ENCODE measurements at regions not wholly inside any gene's neighbourhood (a gene's known extent, or its start where the extent isn't known, plus 50 kb on each side); places are given as distances from the start of the nearest gene placed in this dataset.
"Not testable (repeated sequence)": the region's sequence is repeated elsewhere in the genome, so short reads cannot be mapped to it uniquely, and the experiment has no call there.

GRCh38 chrX:44061968-44062614 lies 88.9 kb upstream of the NDP start:
- no peaks in the 10 kb centered on the region for H3K4me1 Mint-ChIP-seq
- H3K4me3 Mint-ChIP-seq, result no peak overlapping the region
- H3K36me3 Mint-ChIP-seq (ENCODE audit: low read depth), result no peaks in the 10 kb centered on the region
- no peak for ATAC-seq (replicated peaks)
- H3K27ac Mint-ChIP-seq, result no peak overlapping the region
- no peaks in the 10 kb centered on the region for H3K9me3 Mint-ChIP-seq
- H3K27me3 Mint-ChIP-seq, result no peaks in the 10 kb centered on the region

DNA sequence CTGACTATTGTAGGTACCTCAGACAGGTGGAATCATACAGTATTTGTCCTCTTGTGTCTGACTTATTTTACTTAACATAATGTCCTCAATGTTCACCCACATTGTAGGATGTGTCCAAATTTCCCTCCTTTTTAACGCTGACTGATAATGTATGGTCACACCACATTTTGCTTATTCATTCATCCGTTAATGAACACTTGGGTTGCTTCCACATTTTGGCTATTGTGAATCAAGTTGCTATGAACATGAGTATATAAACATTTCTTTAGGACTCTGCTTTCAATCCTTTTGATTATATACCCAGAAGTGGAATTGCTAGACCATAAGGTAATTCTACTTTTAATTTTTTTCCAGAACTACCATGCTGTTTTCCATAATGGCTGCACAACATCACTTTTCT lies 87.0 kb upstream of the NDP start:
- Mint-ChIP-seq H3K27me3 (peaks cover 4% of the 10 kb centered on the region), H3K4me1 (peaks cover 6% of the 10 kb centered on the region), H3K36me3 (ENCODE audit: low read depth) (no peaks in the 10 kb centered on the region), H3K27ac (no peak overlapping the region), H3K9me3 (no peaks in the 10 kb centered on the region), H3K4me3 (no peak overlapping the region)
- ATAC-seq (replicated peaks), result no peak

DNA sequence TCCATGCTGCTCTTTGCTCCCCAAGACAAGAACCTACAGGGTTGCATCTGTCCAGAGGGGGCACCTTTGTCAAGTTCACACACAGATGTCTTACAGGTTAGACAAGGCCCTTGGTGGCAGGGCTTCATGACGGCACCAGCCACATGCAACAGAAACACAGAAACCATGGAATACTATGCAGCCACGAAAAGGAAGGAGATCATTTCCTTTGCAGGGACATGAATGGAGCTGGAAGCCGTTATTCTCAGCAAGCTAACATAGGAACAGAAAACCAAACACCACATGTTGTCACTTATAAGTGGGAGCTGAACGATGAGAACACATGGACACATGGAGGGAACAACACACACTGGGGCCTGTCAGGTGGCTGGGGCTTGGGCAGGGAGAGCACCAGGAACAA lies 85.1 kb upstream of the NDP start:
- Mint-ChIP-seq H3K4me3 (no peak overlapping the region), H3K27ac (no peak overlapping the region), H3K36me3 (ENCODE audit: low read depth) (no peaks in the 10 kb centered on the region), H3K9me3 (no peaks in the 10 kb centered on the region), H3K4me1 (peaks cover 13% of the 10 kb centered on the region), H3K27me3 (peaks cover 4% of the 10 kb centered on the region)
- ATAC-seq (replicated peaks), result no peak

DNA sequence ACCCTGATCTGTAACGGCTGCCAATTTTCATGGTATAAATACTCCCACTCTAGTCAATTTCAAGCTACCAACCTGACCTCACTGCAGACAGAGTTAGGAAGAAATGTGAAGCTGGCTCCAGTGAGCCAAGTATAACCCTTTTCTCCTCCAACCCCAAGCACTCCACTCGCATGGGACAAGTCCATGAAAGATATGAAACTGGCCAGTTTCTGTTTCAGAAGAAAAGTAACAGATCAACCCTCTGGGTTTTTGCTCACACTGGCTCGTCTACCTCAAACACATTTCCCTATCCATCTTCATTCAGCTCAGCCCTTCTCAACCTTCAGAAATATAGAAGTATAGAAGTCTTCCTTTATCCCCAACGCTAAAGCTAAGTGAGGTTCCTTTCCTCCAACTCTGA lies 82.4 kb upstream of the NDP start:
- Mint-ChIP-seq H3K27me3 (peaks cover 4% of the 10 kb centered on the region), H3K4me1 (peaks cover 13% of the 10 kb centered on the region), H3K36me3 (ENCODE audit: low read depth) (no peaks in the 10 kb centered on the region), H3K9me3 (no peaks in the 10 kb centered on the region), H3K27ac (peak overlapping the region; percentile 83), H3K4me3 (peak overlapping the region; percentile 69)
- peak; percentile 59 for ATAC-seq (replicated peaks)

DNA sequence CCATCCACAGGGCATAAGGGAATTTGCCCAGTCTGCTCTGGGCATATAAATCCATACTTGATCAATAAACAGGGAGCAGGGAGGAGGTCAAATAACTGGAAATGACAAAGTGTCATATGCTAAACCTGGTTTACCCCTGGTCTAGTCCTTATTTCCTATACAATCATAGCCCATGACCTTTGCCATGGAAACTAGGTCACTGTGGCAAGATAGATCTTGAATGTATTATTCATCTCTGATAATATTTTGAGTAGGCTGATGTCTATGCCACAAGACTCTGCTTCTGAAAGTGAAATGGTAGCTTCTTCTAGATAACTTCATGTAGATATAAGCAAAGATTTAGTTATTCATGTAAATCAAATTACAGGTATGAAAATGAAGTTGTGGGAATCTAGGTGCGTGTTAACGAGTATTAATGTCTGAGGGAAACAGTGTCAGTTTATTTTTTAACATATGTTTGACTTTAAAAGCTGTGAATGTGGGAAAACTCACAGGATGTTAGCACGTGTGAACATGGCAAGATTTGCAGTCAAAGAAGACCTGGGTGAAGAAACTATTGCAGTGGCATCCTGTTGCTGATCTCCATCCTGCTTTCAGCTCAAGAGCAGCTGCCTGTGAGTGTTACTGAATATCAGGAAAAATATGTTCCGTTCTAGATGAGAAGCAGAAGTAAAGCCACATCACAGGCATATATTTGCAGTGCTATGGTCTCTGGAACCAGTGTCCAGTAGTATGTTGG lies 81.8 kb upstream of the NDP start:
- Mint-ChIP-seq H3K4me1 (peaks cover 13% of the 10 kb centered on the region), H3K27ac (peak overlapping the region; percentile 83), H3K36me3 (ENCODE audit: low read depth) (no peaks in the 10 kb centered on the region), H3K27me3 (peaks cover 4% of the 10 kb centered on the region), H3K9me3 (no peaks in the 10 kb centered on the region), H3K4me3 (peak overlapping the region; percentile 69)
- peak; percentile 92 for ATAC-seq (replicated peaks)

DNA sequence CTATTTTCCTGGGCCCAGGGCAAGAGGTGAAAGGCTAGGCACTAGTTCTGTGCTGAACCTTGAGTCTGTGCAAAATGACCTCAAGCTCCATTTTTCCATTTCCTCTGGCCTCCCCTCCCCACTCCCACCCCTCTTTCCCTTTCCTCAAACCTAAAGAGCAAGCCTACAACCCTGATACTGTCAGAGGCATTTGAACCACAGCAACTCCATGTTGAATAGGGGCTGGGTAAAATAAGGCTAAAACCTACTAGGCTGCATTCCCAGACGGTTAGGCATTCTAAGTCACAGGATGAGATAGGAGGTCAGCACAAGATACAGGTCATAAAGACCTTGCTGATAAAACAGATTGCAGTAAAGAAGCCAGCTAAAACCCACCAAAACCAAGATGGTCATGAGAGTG lies 71.9 kb upstream of the NDP start:
- not testable (repeated sequence) for ATAC-seq (replicated peaks); H3K4me1 Mint-ChIP-seq; H3K27ac Mint-ChIP-seq; H3K4me3 Mint-ChIP-seq; H3K9me3 Mint-ChIP-seq; H3K36me3 Mint-ChIP-seq (ENCODE audit: low read depth); H3K27me3 Mint-ChIP-seq

DNA sequence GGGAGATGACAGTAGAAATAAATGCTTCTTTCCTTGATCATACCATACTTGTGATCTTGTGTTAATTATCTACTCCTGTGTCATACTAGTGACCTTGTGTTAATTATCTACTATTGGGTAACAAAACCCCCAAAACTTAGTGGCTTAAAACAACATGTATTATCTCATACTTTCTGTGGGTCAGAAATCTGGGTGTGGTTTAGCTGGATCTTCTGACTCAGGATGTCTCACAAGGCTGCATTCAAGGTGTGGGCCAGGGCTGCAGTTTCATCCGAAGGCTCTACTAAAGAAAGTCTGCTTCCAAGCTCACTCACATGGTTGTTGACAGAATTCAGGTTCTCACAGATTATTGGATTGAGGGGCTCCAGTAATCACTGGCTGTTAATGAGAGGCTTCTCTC lies 70.3 kb upstream of the NDP start:
- no peak overlapping the region for H3K4me3 Mint-ChIP-seq
- peak; percentile 91 for ATAC-seq (replicated peaks)
- no peaks in the 10 kb centered on the region for H3K9me3 Mint-ChIP-seq
- peak overlapping the region; percentile 50 for H3K27ac Mint-ChIP-seq
- H3K36me3 Mint-ChIP-seq (ENCODE audit: low read depth), result no peaks in the 10 kb centered on the region
- H3K4me1 Mint-ChIP-seq, result no peaks in the 10 kb centered on the region
- H3K27me3 Mint-ChIP-seq, result no peaks in the 10 kb centered on the region

DNA sequence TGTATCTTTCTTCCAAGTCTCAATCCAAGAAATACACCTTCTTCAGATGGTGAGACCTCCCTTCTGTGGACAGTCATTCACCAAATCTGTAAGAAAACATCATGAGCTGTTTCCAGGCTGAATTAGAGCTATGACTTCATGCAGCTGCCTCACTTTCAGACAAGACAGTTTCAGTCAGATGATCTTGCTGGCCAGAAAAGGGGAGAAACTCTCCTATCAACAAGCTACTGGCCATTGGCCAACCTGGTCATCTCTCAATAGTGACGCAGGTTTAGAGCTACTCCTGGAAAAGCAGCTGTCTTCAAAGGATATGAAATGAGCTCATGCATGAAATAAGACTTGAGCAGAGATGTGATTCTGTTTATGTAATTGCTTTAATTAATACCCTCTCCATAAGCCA lies 69.6 kb upstream of the NDP start:
- Mint-ChIP-seq H3K36me3 (ENCODE audit: low read depth) (no peaks in the 10 kb centered on the region), H3K27me3 (no peaks in the 10 kb centered on the region), H3K27ac (no peak overlapping the region), H3K9me3 (no peaks in the 10 kb centered on the region), H3K4me3 (no peak overlapping the region), H3K4me1 (no peaks in the 10 kb centered on the region)
- ATAC-seq (replicated peaks), result peak; percentile 68

DNA sequence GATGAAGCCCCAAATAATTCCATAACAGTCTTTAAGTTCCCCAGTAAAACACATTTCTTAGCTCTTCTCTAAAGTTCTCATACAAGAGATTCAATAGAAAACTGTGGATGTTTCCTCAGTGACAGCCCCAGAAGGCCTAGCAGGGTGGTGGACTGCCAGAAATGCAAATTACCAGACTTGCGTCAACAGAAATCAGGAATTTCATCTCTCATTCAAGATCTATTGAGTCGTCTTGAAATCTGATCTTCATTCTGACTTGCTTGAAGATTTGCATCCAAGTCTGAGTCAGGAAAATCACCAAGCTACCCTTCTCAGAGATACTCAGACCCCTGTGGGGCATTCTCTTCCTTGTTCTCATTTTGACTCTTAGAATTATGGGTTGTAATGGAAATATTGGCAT lies 68.9 kb upstream of the NDP start:
- Mint-ChIP-seq H3K36me3 (ENCODE audit: low read depth) (no peaks in the 10 kb centered on the region), H3K27me3 (no peaks in the 10 kb centered on the region), H3K4me1 (no peaks in the 10 kb centered on the region), H3K27ac (no peak overlapping the region), H3K4me3 (no peak overlapping the region), H3K9me3 (no peaks in the 10 kb centered on the region)
- ATAC-seq (replicated peaks), result no peak

- Mint-ChIP-seq H3K4me1 (no peaks in the 10 kb centered on the region), H3K4me3 (no peak overlapping the region), H3K27ac (no peak overlapping the region), H3K27me3 (no peaks in the 10 kb centered on the region), H3K9me3 (no peaks in the 10 kb centered on the region), H3K36me3 (ENCODE audit: low read depth) (no peaks in the 10 kb centered on the region)
- ATAC-seq (replicated peaks), result no peak
These were observed 67.2 kb upstream of the NDP start for GRCh38 chrX:44040406-44040805.

DNA sequence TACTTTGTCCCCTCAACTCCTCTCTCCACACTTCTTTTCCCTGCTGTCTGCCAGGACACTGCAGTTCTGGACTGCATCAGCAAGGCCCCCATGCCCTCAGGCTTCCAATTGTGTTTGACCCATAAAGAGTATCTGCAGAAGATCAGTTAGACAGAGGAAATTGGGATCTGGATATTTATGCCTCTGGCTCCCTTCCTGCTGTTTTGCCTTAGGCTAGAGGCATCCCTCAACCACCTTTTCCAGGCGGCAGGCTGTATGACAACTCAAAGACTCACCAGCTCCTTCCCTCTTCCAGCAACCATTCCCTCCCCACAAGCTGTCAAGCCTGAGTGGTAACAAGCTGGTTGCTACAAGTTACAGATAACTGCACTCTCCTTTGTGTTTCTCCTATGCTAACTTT lies 66.4 kb upstream of the NDP start:
- no peaks in the 10 kb centered on the region for H3K36me3 Mint-ChIP-seq (ENCODE audit: low read depth)
- no peaks in the 10 kb centered on the region for H3K9me3 Mint-ChIP-seq
- no peak overlapping the region for H3K27ac Mint-ChIP-seq
- no peak overlapping the region for H3K4me3 Mint-ChIP-seq
- no peaks in the 10 kb centered on the region for H3K4me1 Mint-ChIP-seq
- no peaks in the 10 kb centered on the region for H3K27me3 Mint-ChIP-seq
- no peak for ATAC-seq (replicated peaks)

DNA sequence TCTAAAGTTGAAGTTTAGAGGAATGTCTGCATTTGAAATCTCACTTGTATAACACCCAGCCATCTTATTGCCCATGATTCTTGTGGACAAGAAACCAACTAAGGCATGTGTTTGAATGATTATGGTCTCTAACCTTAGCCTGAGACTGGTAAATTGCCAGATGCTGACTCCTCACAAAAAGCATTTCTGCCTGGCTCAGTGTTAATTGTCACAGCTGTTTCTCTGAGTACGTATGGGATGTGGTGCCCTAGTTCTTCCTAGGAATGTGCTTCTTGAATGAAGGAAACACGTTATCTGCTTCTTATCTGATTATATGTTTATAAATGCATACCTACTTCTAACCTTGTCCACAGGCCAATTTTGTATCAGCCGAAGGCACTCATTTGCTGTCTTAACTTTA lies 63.1 kb upstream of the NDP start:
- Mint-ChIP-seq H3K36me3 (ENCODE audit: low read depth) (no peaks in the 10 kb centered on the region), H3K27ac (no peak overlapping the region), H3K27me3 (no peaks in the 10 kb centered on the region), H3K4me3 (no peak overlapping the region), H3K9me3 (no peaks in the 10 kb centered on the region), H3K4me1 (no peaks in the 10 kb centered on the region)
- ATAC-seq (replicated peaks), result no peak

GRCh38 chrX:44035571-44035970 lies 62.4 kb upstream of the NDP start:
- no peaks in the 10 kb centered on the region for H3K36me3 Mint-ChIP-seq (ENCODE audit: low read depth)
- no peak for ATAC-seq (replicated peaks)
- H3K4me3 Mint-ChIP-seq, result no peak overlapping the region
- H3K9me3 Mint-ChIP-seq, result no peaks in the 10 kb centered on the region
- H3K4me1 Mint-ChIP-seq, result no peaks in the 10 kb centered on the region
- H3K27me3 Mint-ChIP-seq, result no peaks in the 10 kb centered on the region
- H3K27ac Mint-ChIP-seq, result no peak overlapping the region

DNA sequence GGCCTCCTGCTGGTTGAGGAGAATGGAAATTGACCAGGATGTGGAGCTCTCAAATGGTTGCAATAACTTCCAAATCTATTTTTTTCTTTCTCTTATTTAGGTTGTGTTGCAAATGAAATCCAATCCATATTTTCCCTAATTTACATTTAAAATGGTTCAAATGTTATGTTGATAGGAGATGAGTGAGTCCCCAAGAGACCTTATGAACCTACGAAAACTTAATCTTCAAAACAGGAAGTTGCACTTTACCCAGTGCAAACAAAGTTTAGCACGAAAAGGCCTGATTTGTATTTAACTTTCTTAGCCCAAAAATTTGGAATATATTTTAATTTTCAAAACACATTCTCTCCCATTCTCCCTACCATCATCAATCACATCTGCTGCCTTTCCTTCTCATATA lies 59.3 kb upstream of the NDP start:
- Mint-ChIP-seq H3K4me1 (no peaks in the 10 kb centered on the region), H3K27ac (peak overlapping the region; percentile 60), H3K4me3 (peak overlapping the region; percentile 4), H3K9me3 (no peaks in the 10 kb centered on the region), H3K36me3 (ENCODE audit: low read depth) (no peaks in the 10 kb centered on the region), H3K27me3 (no peaks in the 10 kb centered on the region)
- ATAC-seq (replicated peaks), result no peak

DNA sequence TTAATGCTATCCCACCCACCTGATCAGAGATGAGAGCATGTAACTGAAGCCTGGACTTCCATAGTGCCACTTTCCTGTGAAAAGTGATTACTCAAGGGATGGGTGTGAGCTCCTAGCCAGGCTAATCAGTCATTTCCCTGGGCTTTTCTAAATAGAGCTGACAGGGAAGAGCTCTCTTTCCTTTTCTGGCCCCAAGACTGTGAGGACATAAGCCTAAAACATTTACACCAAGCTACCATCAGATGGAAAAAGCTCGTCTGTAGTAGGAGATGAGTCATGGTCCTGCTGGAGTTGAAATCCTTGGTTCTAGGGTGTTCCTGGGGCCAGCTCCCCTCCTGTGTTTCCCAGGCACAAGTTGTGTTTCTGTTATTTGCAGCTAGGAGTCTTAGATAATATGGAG lies 52.4 kb upstream of the NDP start:
- Mint-ChIP-seq H3K27ac (no peak overlapping the region), H3K36me3 (ENCODE audit: low read depth) (no peaks in the 10 kb centered on the region), H3K4me1 (no peaks in the 10 kb centered on the region), H3K9me3 (no peaks in the 10 kb centered on the region), H3K27me3 (no peaks in the 10 kb centered on the region), H3K4me3 (no peak overlapping the region)
- no peak for ATAC-seq (replicated peaks)
